Gastroesophageal sphincter (tissue), 3 donors: ENCODE measurements at regions not wholly inside any gene's neighbourhood (a gene's known extent, or its start where the extent isn't known, plus 50 kb on each side); places are given as distances from the start of the nearest gene placed in this dataset.

Experiments
- CTCF ChIP-seq, 4 experiments: fragments of 200-600 bp in 2 of 4; fragments of 450-650 bp in 2 of 4; sonication (generic) in 1 of 4; IDR thresholded peaks; one replicate each; pipeline ENCODE4 v1.5.1; 2017 to 2019; ENCODE audit warnings: antibody characterized with exemption in 4 of 4, mild to moderate bottlenecking in 2 of 4, moderate library complexity in 2 of 4
- EP300 ChIP-seq: sonication (generic); formaldehyde crosslinking; IDR thresholded peaks from one replicate; pipeline ENCODE4 v1.6.1; 2017; ENCODE audit warnings: antibody characterized with exemption, mild to moderate bottlenecking
- POLR2AphosphoS5 ChIP-seq: sonication (generic); formaldehyde crosslinking; IDR thresholded peaks from one replicate; pipeline ENCODE4 v1.6.1; 2017; ENCODE audit warnings: antibody characterized with exemption

GRCh38 chr1:198907423-198907746 lies 268.5 kb downstream of the PTPRC start:
- no peak for TF ChIP-seq CTCF (IDR thresholded peaks at IDR 0.05)
- TF ChIP-seq POLR2AphosphoS5: no peak
- no peak for TF ChIP-seq EP300
